Activated CD8-positive, alpha-beta memory T cell treated with anti-CD3 and anti-CD28 coated beads for 48 hours (primary cell): ENCODE measurements at regions not wholly inside any gene's neighbourhood (a gene's known extent, or its start where the extent isn't known, plus 50 kb on each side); places are given as distances from the start of the nearest gene placed in this dataset.
"Not testable (repeated sequence)": the region's sequence is repeated elsewhere in the genome, so short reads cannot be mapped to it uniquely, and the experiment has no call there.

ENCODE experiments used
- DNase-seq, 3 experiments: peaks; one replicate each; pipeline ENCODE4 v3.0.0-alpha.2; 2020; ENCODE audit warnings: low read depth in 2 of 3, low spot score in 2 of 3

GRCh38 chr6:144746902-144747469, 461.9 kb downstream of the UTRN start:
- no peak for DNase-seq

- no peak for DNase-seq
These were observed 464.1 kb downstream of the UTRN start for GRCh38 chr6:144749263-144749662.

GRCh38 chr6:144753023-144753705, 468.0 kb downstream of the UTRN start:
- no peak for DNase-seq

- no peak for DNase-seq
These were observed 471.3 kb downstream of the UTRN start for GRCh38 chr6:144756469-144756868.

- no peak for DNase-seq
These were observed 472.2 kb downstream of the UTRN start for GRCh38 chr6:144757299-144757698.

- DNase-seq: no peak
These were observed 472.6 kb downstream of the UTRN start for GRCh38 chr6:144757730-144758129.

- no peak for DNase-seq
These were observed 473.5 kb downstream of the UTRN start for GRCh38 chr6:144758602-144759001.

- no peak for DNase-seq
These were observed 477.3 kb downstream of the UTRN start for GRCh38 chr6:144762469-144762868.

GRCh38 chr6:144767051-144767450, 481.9 kb downstream of the UTRN start:
- DNase-seq: no peak

GRCh38 chr6:144768551-144769075, 483.5 kb downstream of the UTRN start:
- no peak for DNase-seq

GRCh38 chr6:144769142-144769541, 484.0 kb downstream of the UTRN start:
- DNase-seq: no peak

GRCh38 chr6:144776031-144776819, 491.1 kb downstream of the UTRN start:
- no peak for DNase-seq

GRCh38 chr6:144777249-144777648, 492.1 kb downstream of the UTRN start:
- no peak for DNase-seq

- DNase-seq: no peak
These were observed 492.9 kb downstream of the UTRN start for GRCh38 chr6:144778056-144778455.

- no peak for DNase-seq
These were observed 493.8 kb downstream of the UTRN start for GRCh38 chr6:144778773-144779492.

GRCh38 chr6:144781836-144782235, 496.7 kb downstream of the UTRN start:
- no peak for DNase-seq

GRCh38 chr6:144782634-144783033, 497.5 kb downstream of the UTRN start:
- DNase-seq: no peak

- no peak for DNase-seq
These were observed 499.9 kb downstream of the UTRN start for GRCh38 chr6:144785056-144785455.

GRCh38 chr6:144786825-144787224, 501.7 kb downstream of the UTRN start:
- no peak for DNase-seq

GRCh38 chr6:144793744-144794143, 508.6 kb downstream of the UTRN start:
- DNase-seq: no peak

- DNase-seq: not testable (repeated sequence)
These were observed 509.9 kb downstream of the UTRN start for GRCh38 chr6:144795022-144795421.
